ENCODE measurements at regions not wholly inside any gene's neighbourhood (a gene's known extent, or its start where the extent isn't known, plus 50 kb on each side); places are given as distances from the start of the nearest gene placed in this dataset.

DNA sequence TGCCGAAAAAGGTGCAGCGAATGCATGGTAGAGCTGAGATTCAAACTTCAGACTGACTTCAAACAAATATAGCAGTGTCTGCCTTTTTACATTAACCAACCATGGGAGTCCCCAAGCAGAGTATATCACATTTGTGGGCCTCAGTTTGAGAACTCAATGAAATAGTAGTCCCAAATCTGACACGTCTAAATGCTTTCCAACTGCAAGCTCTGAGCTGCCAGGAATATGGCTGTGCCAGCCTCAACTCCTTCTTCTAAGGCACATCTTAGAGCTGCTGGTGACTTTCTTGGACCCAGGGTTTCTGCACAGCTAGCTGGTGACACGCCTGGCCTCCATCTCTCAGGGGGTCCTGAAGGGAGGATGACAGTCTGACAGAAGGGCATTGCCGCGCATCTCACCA is 78.8 kb upstream of the SLC2A1 start:
- Histone ChIP-seq H3K27ac (ENCODE audit: low read depth, low read length) (no peak overlapping the region), H3K36me3 (ENCODE audit: insufficient read depth, low read length) (no peaks in the 10 kb centered on the region), H3K4me3 (ENCODE audit: low read length) (no peak overlapping the region), H3K9me3 (ENCODE audit: low read length) (no peaks in the 10 kb centered on the region), H3K4me1 (ENCODE audit: insufficient read depth, low read length) (peaks cover 21% of the 10 kb centered on the region), H3K27me3 (ENCODE audit: insufficient read depth, low read length, poor library complexity, severe bottlenecking) (no peaks in the 10 kb centered on the region)
- CTCF ChIA-PET, result no interaction called here
- H3K27me3 Mint-ChIP-seq, result no peaks in the 10 kb centered on the region
- POLR2A ChIA-PET, result no interaction called here
- H3K27ac Mint-ChIP-seq, result peak overlapping the region in 1 of 8 donors; percentile 87
- no peak overlapping the region for H3K4me3 Mint-ChIP-seq
- H3K36me3 Mint-ChIP-seq, result no peaks in the 10 kb centered on the region
- H3K9me3 Mint-ChIP-seq, result no peaks in the 10 kb centered on the region
- H3K4me1 Mint-ChIP-seq, result peaks cover 15 to 25% (median 18%) of the 10 kb centered on the region in 3 donors
- DNase-seq, result no peak

DNA sequence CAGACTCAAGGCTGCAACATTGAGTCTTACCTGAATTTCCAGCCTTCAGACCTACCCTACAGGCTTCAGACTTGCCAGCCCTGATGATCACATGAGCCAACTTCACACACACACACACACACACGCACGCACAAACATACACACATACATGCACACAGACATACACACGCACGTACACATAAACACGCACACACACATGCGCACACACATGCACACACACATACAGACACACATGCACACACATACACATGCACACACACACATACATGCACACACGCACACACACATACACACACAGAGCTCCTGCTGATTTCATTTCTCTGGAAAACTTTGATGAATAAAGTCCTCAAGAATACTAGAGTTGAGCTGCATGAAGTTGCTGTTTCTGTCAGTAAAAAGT is 78.3 kb upstream of the SLC2A1 start:
- peak overlapping the region in 4 of 8 donors; percentile 26 to 81 (median 48) for H3K27ac Mint-ChIP-seq

GRCh38 chr1:43035821-43036741 is 77.4 kb upstream of the SLC2A1 start:
- ChIA-PET POLR2A (no interaction called here), CTCF (interaction anchor here (2.8 kb wide), 1 partner anchor 37 kb away, joined by 11 read pairs; no protein-coding TSS in a partner anchor)
- Histone ChIP-seq H3K27me3 (ENCODE audit: insufficient read depth, low read length, poor library complexity, severe bottlenecking) (no peaks in the 10 kb centered on the region), H3K4me3 (ENCODE audit: low read length) (no peak overlapping the region), H3K9me3 (ENCODE audit: low read length) (no peaks in the 10 kb centered on the region), H3K27ac (ENCODE audit: low read depth, low read length) (no peak overlapping the region), H3K4me1 (ENCODE audit: insufficient read depth, low read length) (peaks cover 20% of the 10 kb centered on the region), H3K36me3 (ENCODE audit: insufficient read depth, low read length) (no peaks in the 10 kb centered on the region)
- Mint-ChIP-seq H3K27me3 (no peaks in the 10 kb centered on the region), H3K27ac (peak overlapping the region in 3 of 8 donors; percentile 61 to 82 (median 81)), H3K9me3 (no peaks in the 10 kb centered on the region), H3K36me3 (no peaks in the 10 kb centered on the region), H3K4me3 (no peak overlapping the region), H3K4me1 (peaks cover 15 to 25% (median 18%) of the 10 kb centered on the region in 3 donors)
- DNase-seq, result no peak

More for the DNA sequence above, 78.3 kb upstream of the SLC2A1 start:
- Histone ChIP-seq H3K36me3 (ENCODE audit: insufficient read depth, low read length) (no peaks in the 10 kb centered on the region), H3K9me3 (ENCODE audit: low read length) (no peaks in the 10 kb centered on the region), H3K27me3 (ENCODE audit: insufficient read depth, low read length, poor library complexity, severe bottlenecking) (no peaks in the 10 kb centered on the region), H3K4me1 (ENCODE audit: insufficient read depth, low read length) (peaks cover 20% of the 10 kb centered on the region), H3K4me3 (ENCODE audit: low read length) (no peak overlapping the region), H3K27ac (ENCODE audit: low read depth, low read length) (no peak overlapping the region)
- POLR2A ChIA-PET, result no interaction called here
- Mint-ChIP-seq H3K27me3 (no peaks in the 10 kb centered on the region), H3K36me3 (no peaks in the 10 kb centered on the region), H3K4me3 (peak overlapping the region in 1 of 7 donors; percentile 32), H3K9me3 (no peaks in the 10 kb centered on the region), H3K4me1 (peaks cover 15 to 25% (median 18%) of the 10 kb centered on the region in 3 donors)
- no peak for DNase-seq
- CTCF ChIA-PET, result no interaction called here

DNA sequence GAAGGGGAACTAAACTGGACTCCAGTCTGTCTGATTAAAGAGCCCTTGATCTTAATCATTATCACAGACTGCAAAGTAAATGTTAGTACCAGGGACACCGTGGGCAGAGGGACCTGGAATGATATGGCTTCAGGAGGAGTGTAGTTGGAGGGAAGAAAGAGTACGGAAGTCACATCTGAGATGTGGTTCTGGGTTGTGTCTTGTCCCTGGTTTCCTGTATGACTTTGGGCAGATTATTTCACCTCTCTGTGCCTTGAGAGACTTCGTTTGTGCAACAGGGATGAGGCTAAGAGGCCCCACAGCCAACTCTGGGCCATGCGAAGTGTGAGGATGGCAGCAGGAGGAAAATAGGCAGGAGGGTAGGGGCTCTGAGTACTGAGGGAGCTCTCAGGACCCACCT is 76.1 kb upstream of the SLC2A1 start:
- Histone ChIP-seq H3K9me3 (ENCODE audit: low read length) (no peaks in the 10 kb centered on the region), H3K4me3 (ENCODE audit: low read length) (peak overlapping the region; percentile 3), H3K4me1 (ENCODE audit: insufficient read depth, low read length) (peaks cover 20% of the 10 kb centered on the region), H3K27ac (ENCODE audit: low read depth, low read length) (no peak overlapping the region), H3K27me3 (ENCODE audit: insufficient read depth, low read length, poor library complexity, severe bottlenecking) (no peaks in the 10 kb centered on the region), H3K36me3 (ENCODE audit: insufficient read depth, low read length) (no peaks in the 10 kb centered on the region)
- Mint-ChIP-seq H3K4me3 (peak overlapping the region in 6 of 7 donors; percentile 29 to 61 (median 50)), H3K27me3 (no peaks in the 10 kb centered on the region), H3K9me3 (no peaks in the 10 kb centered on the region), H3K27ac (peak overlapping the region; percentile 41 to 96 (median 87)), H3K4me1 (peaks cover 15 to 25% (median 18%) of the 10 kb centered on the region in 3 donors), H3K36me3 (no peaks in the 10 kb centered on the region)
- CTCF ChIA-PET, result interaction anchor here (2.8 kb wide), 1 partner anchor 39 kb away, joined by 11 read pairs; no protein-coding TSS in a partner anchor
- POLR2A ChIA-PET, result no interaction called here
- DNase-seq, result peak in 1 of 5 donors; percentile 17

GRCh38 chr1:43034195-43034658 is 75.6 kb upstream of the SLC2A1 start:
- ChIA-PET POLR2A (no interaction called here), CTCF (interaction anchor here (1.7 to 2.8 kb wide), 2 partner anchors 8 to 39 kb away, joined by 5 to 11 read pairs; no protein-coding TSS in a partner anchor)
- Mint-ChIP-seq H3K36me3 (no peaks in the 10 kb centered on the region), H3K27me3 (no peaks in the 10 kb centered on the region), H3K4me3 (peak overlapping the region in 5 of 7 donors; percentile 33 to 61 (median 56)), H3K9me3 (no peaks in the 10 kb centered on the region), H3K27ac (peak overlapping the region; percentile 41 to 96 (median 87)), H3K4me1 (peaks cover 15 to 25% (median 18%) of the 10 kb centered on the region in 3 donors)
- H3K9me3 ChIP-seq (ENCODE audit: low read length), result no peaks in the 10 kb centered on the region
- no peak for DNase-seq
- no peaks in the 10 kb centered on the region for H3K27me3 ChIP-seq (ENCODE audit: insufficient read depth, low read length, poor library complexity, severe bottlenecking)
- no peaks in the 10 kb centered on the region for H3K36me3 ChIP-seq (ENCODE audit: insufficient read depth, low read length)
- H3K27ac ChIP-seq (ENCODE audit: low read depth, low read length), result no peak overlapping the region
- H3K4me3 ChIP-seq (ENCODE audit: low read length), result no peak overlapping the region
- H3K4me1 ChIP-seq (ENCODE audit: insufficient read depth, low read length), result peaks cover 20% of the 10 kb centered on the region

- Mint-ChIP-seq H3K27me3 (no peaks in the 10 kb centered on the region), H3K36me3 (no peaks in the 10 kb centered on the region), H3K4me1 (peaks cover 11 to 15% (median 12%) of the 10 kb centered on the region in 3 donors), H3K9me3 (no peaks in the 10 kb centered on the region), H3K4me3 (no peak overlapping the region), H3K27ac (peak overlapping the region in 1 of 8 donors; percentile 10)
- Histone ChIP-seq H3K9me3 (ENCODE audit: low read length) (no peaks in the 10 kb centered on the region), H3K36me3 (ENCODE audit: insufficient read depth, low read length) (no peaks in the 10 kb centered on the region), H3K4me3 (ENCODE audit: low read length) (no peak overlapping the region), H3K4me1 (ENCODE audit: insufficient read depth, low read length) (peaks cover 20% of the 10 kb centered on the region), H3K27ac (ENCODE audit: low read depth, low read length) (no peak overlapping the region), H3K27me3 (ENCODE audit: insufficient read depth, low read length, poor library complexity, severe bottlenecking) (no peaks in the 10 kb centered on the region)
- DNase-seq, result no peak
- CTCF ChIA-PET, result no interaction called here
- POLR2A ChIA-PET, result no interaction called here
These were observed 72.9 kb upstream of the SLC2A1 start for GRCh38 chr1:43031316-43032203.

GRCh38 chr1:43024905-43025304 is 66.2 kb upstream of the SLC2A1 start:
- no peaks in the 10 kb centered on the region for H3K36me3 Mint-ChIP-seq
- Histone ChIP-seq H3K36me3 (ENCODE audit: insufficient read depth, low read length) (no peaks in the 10 kb centered on the region), H3K27ac (ENCODE audit: low read depth, low read length) (no peak overlapping the region), H3K27me3 (ENCODE audit: insufficient read depth, low read length, poor library complexity, severe bottlenecking) (no peaks in the 10 kb centered on the region), H3K4me3 (ENCODE audit: low read length) (no peak overlapping the region), H3K9me3 (ENCODE audit: low read length) (no peaks in the 10 kb centered on the region), H3K4me1 (ENCODE audit: insufficient read depth, low read length) (no peaks in the 10 kb centered on the region)
- CTCF ChIA-PET, result no interaction called here
- POLR2A ChIA-PET, result no interaction called here
- no peak overlapping the region for H3K4me3 Mint-ChIP-seq
- DNase-seq, result no peak
- no peaks in the 10 kb centered on the region for H3K4me1 Mint-ChIP-seq
- H3K9me3 Mint-ChIP-seq, result no peaks in the 10 kb centered on the region
- peaks cover 0 to 1% of the 10 kb centered on the region in 2 donors for H3K27me3 Mint-ChIP-seq
- H3K27ac Mint-ChIP-seq, result no peak overlapping the region

Data from CD8-positive, alpha-beta memory T cell (primary cell).